Pons (tissue), 1 donor: ENCODE measurements at regions not wholly inside any gene's neighbourhood (a gene's known extent, or its start where the extent isn't known, plus 50 kb on each side); places are given as distances from the start of the nearest gene placed in this dataset.
"Not testable (repeated sequence)": the region's sequence is repeated elsewhere in the genome, so short reads cannot be mapped to it uniquely, and the experiment has no call there.

Source experiments
- DNase-seq: peaks from one replicate; pipeline ENCODE4 v3.0.0-alpha.2; 2016; ENCODE audit warnings: low spot score

GRCh38 chr12:23259558-23259957 is 634.6 kb downstream of the ETNK1 start:
- DNase-seq: no peak

- DNase-seq: no peak
Measured at GRCh38 chr12:23262670-23263069, 637.7 kb downstream of the ETNK1 start.

DNA sequence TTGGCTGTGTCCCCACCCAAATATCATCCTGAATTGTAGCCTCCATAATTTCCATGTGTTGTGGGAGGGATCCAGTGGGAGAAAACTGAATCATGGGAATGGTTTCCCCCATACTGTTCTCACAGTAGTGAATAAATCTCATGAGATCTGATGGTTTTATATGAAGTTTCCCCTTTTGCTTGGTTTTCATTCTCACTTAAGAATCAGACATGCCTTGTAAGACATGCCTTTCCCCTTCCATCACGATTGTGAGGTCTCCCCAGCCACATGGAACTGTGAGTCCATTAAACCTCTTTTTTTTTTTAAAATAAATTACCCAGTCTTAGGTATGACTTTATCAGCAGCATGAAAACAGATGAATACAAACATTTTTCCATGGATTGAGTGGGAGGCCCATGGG is 652.9 kb downstream of the ETNK1 start:
- DNase-seq: no peak

DNA sequence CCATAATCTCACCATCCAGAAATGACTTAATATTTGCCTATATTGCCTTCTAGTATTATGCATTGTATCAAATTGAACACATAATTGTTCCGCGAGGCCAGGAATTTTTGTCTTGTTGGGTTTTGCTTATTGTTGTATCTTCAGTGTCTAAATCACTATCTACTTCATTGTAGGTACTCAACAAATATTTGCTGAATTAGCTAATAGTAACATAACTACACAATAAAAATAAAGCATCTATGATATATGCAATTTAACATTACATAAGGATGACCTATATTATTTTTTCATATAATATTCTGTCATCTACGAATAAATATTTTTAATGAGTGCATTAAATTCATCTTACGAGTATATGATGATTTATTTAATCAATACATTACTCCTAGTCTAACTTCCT is 656.3 kb downstream of the ETNK1 start:
- DNase-seq: no peak

DNA sequence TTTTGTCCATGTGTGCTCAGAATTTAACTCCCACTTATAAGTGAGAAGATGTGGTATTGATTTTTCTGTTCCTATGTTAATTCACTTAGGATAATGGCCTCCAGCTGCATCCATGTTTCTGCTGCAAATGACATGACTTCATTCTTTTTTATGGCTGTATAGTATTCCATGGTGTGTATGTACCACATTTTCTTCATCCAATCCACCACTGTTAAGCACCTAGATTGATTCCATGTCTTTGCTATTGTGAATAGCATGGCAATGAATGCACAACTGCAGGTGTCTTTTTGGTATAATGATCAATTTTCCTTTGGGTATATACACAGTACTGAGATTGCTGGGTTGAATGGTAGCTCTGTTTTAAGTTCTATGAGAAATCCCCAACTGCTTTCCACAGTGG is 657.7 kb downstream of the ETNK1 start:
- DNase-seq: no peak

DNA sequence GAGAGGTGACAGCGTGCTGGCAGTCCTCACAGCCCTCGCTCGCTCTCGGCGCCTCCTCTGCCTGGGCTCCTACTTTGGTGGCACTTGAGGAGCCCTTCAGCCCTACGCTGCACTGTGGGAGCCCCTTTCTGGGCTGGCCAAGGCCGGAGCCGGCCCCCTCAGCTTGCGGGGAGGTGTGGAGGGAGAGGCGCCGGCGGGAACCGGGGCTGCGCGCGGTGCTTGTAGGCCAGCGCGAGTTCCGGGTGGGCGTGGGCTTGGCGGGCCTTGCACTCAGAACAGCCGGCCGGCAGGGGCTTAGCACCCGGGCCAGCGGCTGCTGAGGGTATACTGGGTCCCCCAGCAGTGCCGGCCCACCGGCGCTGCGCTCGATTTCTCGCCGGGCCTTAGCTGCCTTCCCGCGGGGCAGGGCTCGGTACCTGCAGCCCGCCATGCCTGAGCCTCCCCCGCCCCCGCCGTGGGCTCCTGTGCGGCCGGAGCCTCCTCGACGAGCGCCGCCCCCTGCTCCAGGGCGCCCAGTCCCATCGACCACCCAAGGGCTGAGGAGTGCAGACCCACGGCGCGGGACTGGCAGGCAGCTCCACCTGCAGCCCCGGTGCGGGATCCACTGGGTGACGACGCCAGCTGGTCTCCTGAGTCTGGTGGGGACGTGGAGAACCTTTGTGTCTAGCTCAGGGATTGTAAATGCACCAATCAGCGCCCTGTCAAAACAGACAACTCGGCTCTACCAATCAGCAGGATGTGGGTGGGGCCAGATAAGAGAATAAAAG is 661.0 kb downstream of the ETNK1 start:
- DNase-seq: not testable (repeated sequence)

DNA sequence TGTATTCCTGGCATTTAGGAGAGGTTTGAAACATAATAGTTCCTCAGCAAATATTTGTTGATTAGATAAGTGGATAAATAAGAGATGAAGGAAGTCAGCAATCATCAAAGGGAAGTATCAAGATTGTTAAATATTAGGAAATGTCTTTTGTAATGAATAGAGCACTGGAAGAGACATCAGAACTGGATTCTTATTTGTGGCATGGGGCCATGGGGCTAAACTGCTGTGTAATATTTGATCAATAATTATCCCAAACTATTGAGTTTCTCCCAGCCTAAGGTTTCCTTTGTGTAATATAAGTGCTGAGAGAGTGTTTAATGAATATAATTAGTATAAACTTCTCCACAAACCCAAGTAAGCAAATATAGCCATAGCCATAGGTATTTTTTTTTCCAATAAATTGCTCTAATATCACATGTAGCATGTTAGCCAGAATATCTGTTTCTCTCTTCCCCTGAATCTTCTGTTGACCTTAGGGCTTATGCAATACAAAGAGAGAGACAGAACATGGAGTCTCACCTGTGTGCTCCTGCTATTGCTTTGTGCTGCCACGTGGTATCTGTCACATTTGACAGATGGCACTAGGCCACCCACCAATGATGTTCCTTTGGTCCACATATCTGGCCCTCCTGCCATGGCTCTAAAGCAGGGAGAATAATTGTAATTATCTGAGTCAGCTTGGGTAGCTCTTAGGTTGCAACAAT is 658.7 kb downstream of the SOX5 start:
- no peak for DNase-seq

DNA sequence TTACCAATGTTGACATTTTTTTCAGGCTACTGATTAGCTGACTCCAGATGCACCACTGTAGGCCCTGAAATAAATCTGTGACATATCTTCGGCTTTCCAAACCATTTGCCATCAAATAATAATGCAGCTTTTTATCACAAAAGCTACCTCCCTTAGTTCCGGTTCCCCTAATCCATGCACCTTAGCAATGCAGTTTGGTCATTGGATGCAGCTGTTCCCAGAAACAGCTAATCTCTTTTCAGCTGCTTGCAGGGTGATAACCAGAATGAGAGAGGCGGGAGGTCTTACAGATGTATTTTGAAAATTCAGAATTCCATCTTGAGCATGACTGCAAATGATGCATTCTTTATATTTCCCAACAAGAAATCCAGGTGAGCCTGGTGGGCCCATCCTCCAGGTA is 646.2 kb downstream of the SOX5 start:
- no peak for DNase-seq

DNA sequence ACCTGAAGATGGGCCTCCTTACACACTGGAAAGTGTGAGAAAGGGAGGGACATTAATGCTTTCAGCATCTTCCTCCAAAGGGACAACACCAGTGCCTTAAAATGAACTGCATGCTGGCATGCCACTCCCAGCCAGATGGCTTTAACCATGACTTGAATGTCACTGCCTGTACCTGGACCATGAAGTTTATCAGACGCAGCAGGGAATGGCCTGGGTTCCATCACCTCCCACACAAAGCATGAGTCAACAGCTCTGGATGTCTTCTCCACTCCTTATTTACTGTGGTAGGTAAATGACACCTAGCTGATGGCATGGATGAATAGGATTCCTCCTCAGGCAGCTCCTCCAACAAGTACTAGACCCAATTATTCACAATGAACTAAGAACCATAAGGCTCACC is 645.6 kb downstream of the SOX5 start:
- no peak for DNase-seq

GRCh38 chr12:23333938-23334337 is 615.5 kb downstream of the SOX5 start:
- DNase-seq: no peak

- DNase-seq: no peak
Measured at GRCh38 chr12:23335593-23335992, 613.9 kb downstream of the SOX5 start.

DNA sequence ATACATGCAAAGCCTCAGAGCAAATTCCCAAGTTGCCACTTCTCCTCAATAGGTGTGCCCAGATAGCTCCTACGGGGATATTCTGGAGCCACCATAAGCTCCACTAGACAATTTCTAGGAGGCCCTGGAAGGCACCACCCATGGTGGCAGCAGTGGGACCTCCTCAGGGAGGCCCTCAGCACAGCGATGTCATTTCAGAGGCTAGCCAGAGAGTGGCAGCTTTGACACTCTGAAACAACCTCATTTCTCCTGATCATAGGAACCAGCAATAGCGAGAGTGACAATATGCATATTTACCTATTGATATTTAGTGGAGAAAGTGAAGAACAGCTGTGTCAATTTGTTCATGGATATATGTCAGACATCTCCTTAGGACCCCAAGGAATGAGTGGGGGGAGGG is 612.3 kb downstream of the SOX5 start:
- DNase-seq: no peak

GRCh38 chr12:23340351-23340750 is 609.1 kb downstream of the SOX5 start:
- DNase-seq: no peak

DNA sequence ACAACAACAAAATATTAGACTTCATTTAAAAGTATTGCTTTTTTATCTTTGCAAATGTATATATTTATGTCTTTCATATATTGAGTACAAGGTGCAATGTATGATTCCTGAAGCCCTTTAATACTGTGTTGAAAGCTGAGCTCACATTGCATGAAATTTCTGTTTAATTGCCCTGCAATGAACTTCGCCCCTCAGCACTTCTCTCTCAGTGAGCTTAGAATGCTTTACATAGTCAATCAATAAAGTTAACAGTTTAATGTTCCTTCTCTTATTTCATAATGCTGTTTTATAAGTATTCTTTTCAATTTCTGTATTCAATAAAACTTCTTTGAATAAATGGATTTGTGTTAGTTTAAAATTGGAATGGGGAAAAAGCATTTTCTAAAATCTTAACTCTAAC is 607.1 kb downstream of the SOX5 start:
- no peak for DNase-seq

DNA sequence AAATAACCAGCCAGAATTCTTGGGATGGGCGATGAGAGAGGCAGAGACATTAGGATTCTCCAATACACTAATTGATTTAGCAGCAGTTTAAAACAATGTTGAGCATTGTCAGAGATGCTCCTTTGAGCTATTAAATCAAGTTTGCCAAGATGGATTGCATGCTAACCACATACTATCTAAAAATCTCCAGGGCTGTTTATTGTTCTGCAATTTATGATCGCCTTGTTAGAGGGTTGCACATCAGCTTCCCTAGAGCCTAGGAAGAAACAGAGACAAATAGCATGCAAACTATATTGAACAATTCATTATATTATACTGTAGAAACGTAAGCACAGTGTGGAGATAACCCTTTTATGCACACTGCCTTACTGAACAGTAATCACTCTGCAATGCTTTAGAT is 599.9 kb downstream of the SOX5 start:
- no peak for DNase-seq

- no peak for DNase-seq
Measured at GRCh38 chr12:23350808-23351207, 598.7 kb downstream of the SOX5 start.

DNA sequence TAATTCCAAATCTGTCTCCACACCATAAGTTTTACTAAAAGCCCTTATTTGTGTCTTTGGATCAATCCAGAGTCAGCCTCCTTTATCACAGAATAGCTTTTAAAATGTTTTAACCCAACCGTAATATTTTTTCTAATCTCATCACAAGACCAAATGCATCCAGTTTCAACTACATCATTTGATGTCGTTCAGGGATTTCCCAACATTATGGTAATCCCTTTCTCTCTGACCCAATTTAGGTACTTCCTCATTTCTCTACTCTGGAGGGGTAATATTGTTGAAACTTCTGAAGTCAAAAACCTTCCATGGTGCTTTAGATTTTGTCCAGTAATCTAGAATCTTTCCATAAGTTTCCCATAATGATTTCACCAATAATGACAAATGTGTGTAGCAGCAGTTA is 596.8 kb downstream of the SOX5 start:
- no peak for DNase-seq

DNA sequence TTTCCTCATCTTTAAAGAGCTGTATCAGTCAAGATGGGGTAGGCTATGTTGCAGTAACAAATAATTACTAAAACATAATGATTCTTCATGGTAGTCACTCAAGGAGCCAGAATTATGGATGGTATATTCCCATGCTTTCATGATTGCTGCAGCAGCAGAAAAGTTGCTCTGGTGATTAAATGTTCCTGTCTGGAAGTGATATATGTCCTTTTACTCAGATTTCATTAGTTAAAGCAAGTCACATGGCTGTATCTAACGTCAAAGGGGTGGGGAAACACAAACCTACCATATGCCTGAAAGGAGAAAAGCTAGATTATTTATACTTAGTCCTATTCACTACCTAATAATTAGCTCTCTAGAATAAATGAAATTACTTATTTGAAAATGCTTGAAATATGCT is 594.7 kb downstream of the SOX5 start:
- no peak for DNase-seq

GRCh38 chr12:23356440-23356839 is 593.0 kb downstream of the SOX5 start:
- no peak for DNase-seq

DNA sequence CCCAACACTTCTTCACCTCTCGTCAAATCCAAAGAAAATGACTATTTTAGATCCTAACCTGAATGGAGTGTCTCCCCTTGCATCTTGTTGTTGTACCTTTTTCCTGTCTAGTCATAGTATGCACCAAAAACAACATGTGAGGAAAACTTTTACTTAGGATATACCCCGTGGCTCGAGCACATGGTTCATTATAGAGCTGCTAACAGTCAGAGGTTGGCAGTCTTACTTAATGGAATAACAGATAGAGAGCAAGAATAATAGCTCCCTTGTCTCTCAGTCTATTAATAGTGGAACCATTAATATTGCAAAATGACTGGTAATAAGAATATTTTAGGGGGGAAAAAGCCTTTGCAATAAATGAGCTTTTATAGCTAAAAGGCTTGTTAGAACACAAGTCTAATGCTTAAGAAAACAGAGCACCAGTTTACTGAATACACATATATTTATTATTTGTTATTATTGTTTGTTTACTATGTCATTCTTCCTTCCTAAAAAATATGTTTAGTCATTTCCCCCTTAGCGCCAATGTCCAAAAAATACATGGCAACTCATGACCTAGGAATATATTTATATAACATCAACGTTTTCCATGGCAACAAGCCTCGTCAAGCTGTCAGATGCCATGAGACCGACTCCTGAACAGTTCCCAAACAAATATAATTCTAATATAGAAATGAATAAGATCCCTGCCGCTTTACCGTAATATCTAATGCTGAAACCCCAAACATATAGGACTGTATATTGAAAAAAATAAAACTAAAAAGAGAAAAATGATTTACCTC is 592.4 kb downstream of the SOX5 start:
- no peak for DNase-seq

GRCh38 chr12:23359975-23360701 is 589.3 kb downstream of the SOX5 start:
- no peak for DNase-seq

DNA sequence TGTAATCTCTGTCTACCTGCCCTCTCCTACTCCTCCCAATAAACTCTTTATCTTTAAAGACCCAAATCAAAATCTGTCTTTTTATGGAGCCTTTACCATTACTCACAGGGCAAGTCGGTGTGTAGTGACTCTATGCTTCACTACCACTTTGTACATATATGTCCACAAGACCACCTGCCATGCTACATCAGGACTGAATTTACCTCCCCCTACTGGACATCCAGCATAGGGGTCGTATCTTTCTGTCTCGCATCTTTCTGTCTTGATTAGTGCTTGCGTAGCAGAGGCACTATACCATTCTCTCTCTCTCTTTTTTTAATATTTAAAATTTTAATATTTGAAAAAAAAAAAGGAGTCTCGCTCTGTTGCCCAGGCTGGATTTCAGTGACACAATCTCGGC is 587.5 kb downstream of the SOX5 start:
- no peak for DNase-seq
